ENCODE measurements at regions not wholly inside any gene's neighbourhood (a gene's known extent, or its start where the extent isn't known, plus 50 kb on each side); places are given as distances from the start of the nearest gene placed in this dataset.

GRCh38 chr10:78919181-78919966 lies 149.4 kb upstream of the ZMIZ1 start:
- no peak for DNase-seq (ENCODE audit: low read depth in 2 of 3, low spot score in 1 of 3)

DNA sequence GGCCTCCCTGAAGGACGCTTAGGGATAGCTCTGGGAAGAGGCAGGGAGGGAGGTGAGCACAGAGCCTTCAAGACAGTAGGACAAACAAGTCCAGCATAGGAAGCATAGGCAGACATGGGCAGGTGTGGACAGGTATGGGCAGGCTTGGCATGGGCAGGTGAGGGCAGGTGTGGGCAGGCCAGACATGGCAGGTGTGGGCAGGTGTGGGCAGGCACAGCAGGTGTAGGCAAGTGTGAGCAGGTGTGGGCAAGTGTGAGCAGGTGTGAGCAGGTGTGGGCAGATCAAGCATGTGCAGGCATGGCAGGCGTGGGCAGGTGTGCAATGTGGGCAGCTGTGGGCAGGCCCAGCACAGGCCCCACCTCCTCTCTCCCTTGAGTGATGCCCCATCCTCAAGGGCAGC lies 148.8 kb upstream of the ZMIZ1 start:
- no peak for DNase-seq (ENCODE audit: low read depth in 2 of 3, low spot score in 1 of 3)

- DNase-seq (ENCODE audit: low read depth in 2 of 3, low spot score in 1 of 3), result no peak
Observed at GRCh38 chr10:78921895-78922294, 146.9 kb upstream of the ZMIZ1 start.

DNA sequence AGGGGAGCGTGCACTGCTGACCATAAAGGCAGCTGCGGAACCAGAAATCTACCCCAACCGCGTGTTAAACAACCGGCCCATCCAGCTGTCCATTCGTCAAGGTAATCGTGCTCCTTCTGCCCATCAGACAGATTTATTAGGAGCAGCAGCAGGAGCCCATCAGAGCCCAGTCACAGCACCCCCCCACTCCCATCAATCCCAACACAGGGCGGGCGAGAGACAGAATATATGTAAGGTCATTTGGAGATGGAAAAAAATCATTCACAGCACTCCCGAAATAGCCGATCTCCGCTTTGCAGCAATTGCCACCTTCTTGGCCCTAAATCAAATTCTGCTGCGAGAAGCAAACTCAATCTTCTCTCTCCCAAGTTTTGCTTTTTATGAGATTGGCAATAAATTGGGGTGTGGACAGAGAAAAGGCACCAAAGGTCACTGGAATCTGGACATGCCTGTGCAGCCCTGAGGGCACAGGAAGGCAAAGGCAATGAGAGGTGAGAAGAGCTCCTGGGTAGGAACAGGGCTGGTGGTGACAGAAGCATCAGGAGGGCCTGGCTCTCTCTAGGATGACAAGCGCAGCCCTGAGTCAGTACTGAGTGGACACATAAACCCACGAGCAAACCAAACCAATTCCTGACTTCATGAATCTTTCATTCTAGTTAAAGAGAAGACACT lies 145.0 kb upstream of the ZMIZ1 start:
- DNase-seq (ENCODE audit: low read depth in 2 of 3, low spot score in 1 of 3), result no peak

DNA sequence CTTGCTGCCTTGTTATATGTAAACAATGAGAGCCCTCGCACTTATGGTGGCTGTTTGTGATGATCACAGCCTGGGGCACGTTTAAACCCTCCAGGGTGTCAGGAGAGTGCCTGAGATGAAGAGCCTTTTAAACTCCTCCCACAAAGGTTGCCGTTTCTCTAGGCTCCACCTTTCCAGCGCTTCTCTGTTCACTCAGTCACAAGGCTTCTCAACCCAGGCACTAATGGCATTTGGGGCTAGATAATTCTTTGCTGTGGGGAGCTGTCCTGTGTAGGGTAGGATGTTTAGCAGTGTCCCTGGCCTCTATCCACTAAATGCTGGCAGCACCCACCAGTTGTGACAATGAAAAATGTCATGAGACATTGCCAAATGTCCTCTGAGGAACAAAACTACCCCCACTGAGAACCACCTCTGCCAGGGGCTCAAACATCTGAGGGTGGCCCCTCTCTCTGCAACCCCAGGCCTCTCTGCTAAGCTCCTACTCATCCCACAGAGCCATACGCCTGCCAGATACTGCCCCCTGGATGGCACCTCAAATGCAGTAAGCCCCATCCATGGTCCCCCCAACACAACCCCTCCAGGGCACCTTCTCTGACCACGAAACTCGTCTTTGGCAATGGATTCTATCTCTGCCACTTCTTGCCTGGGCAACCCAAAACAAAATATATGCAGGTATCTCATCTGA lies 144.3 kb upstream of the ZMIZ1 start:
- no peak for DNase-seq (ENCODE audit: low read depth in 2 of 3, low spot score in 1 of 3)

- DNase-seq (ENCODE audit: low read depth in 2 of 3, low spot score in 1 of 3), result no peak
Observed at GRCh38 chr10:78925275-78925674, 143.5 kb upstream of the ZMIZ1 start.

DNA sequence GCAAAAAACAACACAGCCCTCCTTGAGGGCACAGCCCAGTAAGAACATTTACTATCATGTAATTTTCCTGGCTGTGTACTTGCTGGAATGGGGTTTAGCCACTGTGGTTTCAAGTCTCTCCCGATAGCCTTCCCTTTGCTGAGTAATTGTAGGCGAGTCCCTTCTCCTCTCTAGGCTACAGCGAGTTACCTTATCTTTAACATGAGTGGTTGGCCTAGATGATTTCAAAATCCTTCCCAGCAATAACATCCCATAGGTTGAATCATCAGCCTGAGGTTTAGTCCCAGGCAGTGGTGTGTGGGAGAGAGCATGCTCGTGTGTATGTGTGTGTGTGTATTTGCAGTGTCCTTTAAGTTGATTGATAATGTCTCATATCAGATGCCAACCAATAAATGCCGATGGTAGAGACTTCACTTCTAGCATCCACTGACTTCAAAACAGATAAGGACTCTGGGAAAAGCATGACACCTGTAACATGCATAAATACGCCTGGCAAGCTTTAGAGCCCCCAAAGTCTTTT lies 142.9 kb upstream of the ZMIZ1 start:
- no peak for DNase-seq (ENCODE audit: low read depth in 2 of 3, low spot score in 1 of 3)

GRCh38 chr10:78927257-78927995 lies 141.3 kb upstream of the ZMIZ1 start:
- DNase-seq (ENCODE audit: low read depth in 2 of 3, low spot score in 1 of 3), result no peak

DNA sequence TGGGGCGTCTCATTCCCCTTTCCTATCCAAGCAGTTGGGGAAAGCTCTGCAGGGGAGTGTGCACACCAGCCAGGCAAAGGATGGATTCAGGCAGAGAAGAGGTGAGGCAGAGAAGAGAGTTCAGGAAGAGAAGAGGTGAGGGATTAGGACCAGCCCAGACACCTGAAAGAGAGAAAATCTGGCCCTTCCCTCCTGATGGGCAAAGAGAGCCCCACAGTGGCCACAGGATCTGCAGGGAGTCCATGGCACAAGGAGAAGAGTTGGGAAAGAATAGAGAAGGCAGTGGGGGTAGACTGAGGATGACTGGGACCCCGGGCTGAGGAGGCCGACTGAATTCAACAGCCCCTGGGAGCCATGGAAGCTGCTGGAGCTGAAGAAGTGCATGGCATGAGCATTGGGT lies 140.4 kb upstream of the ZMIZ1 start:
- no peak for DNase-seq (ENCODE audit: low read depth in 2 of 3, low spot score in 1 of 3)

- no peak for DNase-seq (ENCODE audit: low read depth in 2 of 3, low spot score in 1 of 3)
Observed at GRCh38 chr10:78929541-78929940, 139.2 kb upstream of the ZMIZ1 start.

DNA sequence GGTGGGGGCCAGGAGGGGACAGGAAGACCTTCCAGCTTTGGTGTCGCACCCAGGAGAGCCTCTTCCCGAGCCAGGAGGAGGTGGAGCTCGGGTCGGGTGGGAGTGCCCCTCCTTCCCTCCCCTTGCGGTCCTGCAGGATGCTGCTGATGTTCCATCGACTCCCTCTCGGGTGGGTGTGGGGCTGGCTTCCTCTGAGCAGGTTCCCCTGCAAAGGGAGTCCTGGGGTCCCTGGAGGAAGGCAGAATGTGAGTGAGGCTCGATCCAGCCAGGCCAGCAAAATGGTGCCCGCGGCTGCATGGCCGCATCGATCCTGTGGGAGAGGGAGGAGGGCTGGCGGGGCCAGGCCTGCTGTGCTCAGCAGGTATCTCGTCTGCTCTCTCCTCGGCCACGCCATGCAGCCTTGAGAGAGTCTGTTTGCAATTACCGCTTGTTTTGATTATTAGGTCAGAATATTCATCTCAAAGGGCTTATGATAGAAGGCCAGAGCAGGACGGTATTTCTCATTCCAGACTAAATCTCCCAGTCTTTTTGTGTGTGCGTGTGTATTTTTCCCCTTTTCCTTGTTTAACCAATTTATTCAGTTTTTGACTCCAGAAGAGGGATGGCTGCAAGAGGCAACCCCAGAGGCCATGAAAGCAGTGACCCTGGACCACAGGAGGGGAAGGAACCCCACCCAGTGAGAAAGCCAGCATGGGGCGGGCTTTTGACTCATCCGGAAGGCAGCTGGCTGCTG lies 137.3 kb upstream of the ZMIZ1 start:
- no peak for DNase-seq (ENCODE audit: low read depth in 2 of 3, low spot score in 1 of 3)

DNA sequence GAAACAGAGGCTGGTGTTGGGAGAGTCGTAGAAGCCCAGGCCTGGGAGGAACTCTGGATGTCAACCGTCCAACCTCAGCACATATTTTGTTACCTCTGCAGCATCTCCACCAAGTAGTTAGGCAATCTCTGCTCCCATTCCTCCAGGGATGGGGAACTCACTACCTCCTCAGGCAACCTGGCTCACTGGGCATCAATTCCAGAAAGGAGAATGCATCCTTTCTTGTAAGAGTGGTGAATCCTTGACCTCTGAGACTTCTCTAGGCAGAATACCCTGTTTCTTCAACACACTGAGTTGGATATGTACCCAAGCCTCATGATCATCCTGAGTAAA lies 136.7 kb upstream of the ZMIZ1 start:
- DNase-seq (ENCODE audit: low read depth in 2 of 3, low spot score in 1 of 3), result no peak

GRCh38 chr10:78932861-78933260 lies 135.9 kb upstream of the ZMIZ1 start:
- DNase-seq (ENCODE audit: low read depth in 2 of 3, low spot score in 1 of 3), result no peak

DNA sequence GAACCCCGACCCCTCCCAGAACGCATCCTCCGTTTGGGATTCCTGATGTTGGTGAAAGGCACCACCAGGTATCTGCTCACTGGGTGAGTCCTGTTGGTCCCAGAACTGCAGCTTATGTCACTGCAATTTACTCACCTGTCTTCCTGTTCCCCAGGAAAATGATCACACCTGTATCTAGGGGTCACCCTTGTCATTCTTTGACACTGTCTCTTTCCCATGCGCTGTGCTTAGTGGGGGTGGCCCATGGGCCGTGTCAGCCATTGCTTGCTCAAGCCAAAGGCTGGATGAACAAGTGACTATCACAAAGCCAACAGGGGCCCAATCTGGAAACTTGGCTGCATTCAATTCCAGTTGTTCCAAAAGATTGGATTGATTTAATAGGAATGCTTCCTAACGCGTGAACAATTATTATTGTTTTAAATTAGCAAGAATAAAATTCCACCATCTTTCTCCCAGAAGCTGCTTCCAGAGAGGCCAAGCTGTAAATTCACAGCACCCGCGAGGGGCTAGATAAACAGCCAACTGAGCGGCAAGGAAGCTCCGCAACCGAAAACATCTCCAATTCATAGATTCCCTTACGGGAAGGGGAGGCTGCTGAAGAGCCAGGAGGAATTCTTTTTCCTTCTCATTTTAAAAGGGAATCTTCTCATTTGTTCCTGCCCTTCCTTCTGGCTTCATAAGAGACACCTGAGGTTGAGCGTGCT lies 134.8 kb upstream of the ZMIZ1 start:
- no peak for DNase-seq (ENCODE audit: low read depth in 2 of 3, low spot score in 1 of 3)

- DNase-seq (ENCODE audit: low read depth in 2 of 3, low spot score in 1 of 3), result no peak
Observed at GRCh38 chr10:78934532-78934898, 134.3 kb upstream of the ZMIZ1 start.

DNA sequence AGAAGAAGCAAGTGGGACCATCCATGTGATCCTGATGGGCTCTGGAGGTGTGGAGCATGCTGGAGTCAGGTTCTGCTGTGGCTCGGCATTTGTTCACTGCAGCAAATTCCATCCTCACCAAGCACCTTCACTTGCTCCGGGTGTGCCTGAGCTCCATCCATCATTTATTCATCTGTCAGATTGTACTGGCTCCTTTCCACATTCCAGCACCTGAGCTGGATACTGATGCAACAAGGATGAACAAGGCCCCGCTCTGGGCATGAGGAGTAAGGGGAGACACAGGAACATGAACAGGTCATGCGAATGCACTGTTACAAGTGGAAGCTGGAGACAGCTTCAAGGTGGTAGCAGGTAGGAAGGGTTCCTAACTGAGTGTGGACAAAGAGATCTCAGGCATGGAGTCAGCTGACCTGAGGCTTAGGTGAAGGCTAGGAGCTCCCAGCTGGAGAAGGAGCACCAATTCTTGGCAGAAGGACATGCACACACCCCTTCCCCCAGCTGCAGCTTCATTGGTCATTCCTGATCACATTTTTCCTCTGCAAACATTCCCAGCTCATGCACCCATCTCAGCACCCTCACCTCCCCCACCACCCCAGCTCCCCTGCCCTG lies 133.7 kb upstream of the ZMIZ1 start:
- no peak for DNase-seq (ENCODE audit: low read depth in 2 of 3, low spot score in 1 of 3)

GRCh38 chr10:78935697-78936407 lies 132.9 kb upstream of the ZMIZ1 start:
- no peak for DNase-seq (ENCODE audit: low read depth in 2 of 3, low spot score in 1 of 3)

DNA sequence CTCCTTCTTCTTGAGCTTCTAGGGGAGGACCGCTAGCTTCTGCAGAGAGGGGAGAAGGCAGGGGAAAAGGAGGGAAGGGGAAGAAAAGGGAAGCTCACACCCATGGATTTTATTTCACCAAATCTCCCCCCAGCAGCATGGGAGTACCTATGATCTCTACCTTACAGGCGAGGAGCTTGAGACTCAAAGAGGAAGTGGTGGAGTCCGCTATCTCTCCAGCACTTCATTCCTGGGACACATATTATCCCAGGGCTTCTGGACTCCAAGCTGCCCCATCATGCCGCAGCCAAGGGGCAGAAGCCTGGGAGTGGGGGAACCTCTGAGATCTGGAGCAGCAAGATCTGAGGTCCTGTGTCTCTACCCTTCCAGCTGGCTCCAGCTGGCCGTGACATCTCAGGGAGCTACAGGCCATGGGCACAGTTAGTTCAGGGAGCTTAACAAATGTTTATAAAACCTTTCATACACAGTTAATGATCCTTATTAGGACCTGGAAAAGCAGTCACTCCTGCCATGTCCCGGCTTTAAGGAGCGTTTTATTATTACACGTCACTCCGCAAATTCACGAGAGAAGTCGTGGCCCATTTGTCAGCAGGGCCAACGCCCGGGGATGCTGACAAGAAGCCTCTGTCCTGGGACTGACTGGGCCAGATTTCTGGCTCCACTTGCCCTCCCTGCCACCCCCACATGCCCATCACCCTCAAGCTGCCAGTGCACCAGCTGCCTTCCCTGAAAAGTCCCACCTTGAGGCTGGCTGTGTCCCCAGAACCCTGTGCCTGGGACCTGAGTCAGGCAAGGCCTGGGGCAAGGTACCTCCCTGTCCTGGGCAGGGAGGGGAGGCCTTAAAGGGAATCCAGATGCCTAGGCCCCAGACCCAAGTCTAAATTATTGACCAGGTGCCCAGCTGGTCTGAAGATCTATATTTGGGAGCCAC lies 132.1 kb upstream of the ZMIZ1 start:
- DNase-seq (ENCODE audit: low read depth in 2 of 3, low spot score in 1 of 3), result no peak

Measured in stimulated activated CD4-positive, alpha-beta T cell treated with anti-CD3 and anti-CD28 coated beads, Interleukin-12 subunit alpha, Interleukin-12 subunit beta, amount 100 ng/mL, for 48 hours (primary cell).